ENCODE measurements at regions not wholly inside any gene's neighbourhood (a gene's known extent, or its start where the extent isn't known, plus 50 kb on each side); places are given as distances from the start of the nearest gene placed in this dataset.

GRCh38 chr10:28965937-28966336, 288.6 kb downstream of the BAMBI start:
- CTCF ChIA-PET (ENCODE audit: low intra/inter-chr PET ratio), result no interaction called here
- no peaks in the 10 kb centered on the region for H3K27me3 ChIP-seq (ENCODE audit: control insufficient read depth in 2 of 2, insufficient read depth in 2 of 2, low read length in 2 of 2)
- H3K36me3 ChIP-seq (ENCODE audit: control insufficient read depth, insufficient read depth, low read length), result no peaks in the 10 kb centered on the region
- H3K9ac ChIP-seq (ENCODE audit: insufficient read depth in 1 of 2, low read depth in 2 of 2, low read length in 2 of 2), result no peak overlapping the region
- POLR2A ChIA-PET, result interaction anchor here (0.6 kb wide), 1 partner anchor 219 kb away, joined by 3 read pairs; no protein-coding TSS in a partner anchor
- no peak overlapping the region for H3K4me3 ChIP-seq
- H4K20me1 ChIP-seq (replicated peaks; ENCODE audit: control insufficient read depth, insufficient read depth, low read length), result no peaks in the 10 kb centered on the region
- H3K9me1 ChIP-seq (ENCODE audit: control insufficient read depth, insufficient read depth, low read length), result no peaks in the 10 kb centered on the region
- no peak overlapping the region for H3K4me2 ChIP-seq (ENCODE audit: insufficient read depth, low read length)
- DNase-seq (ENCODE audit: extremely low read depth in 1 of 4, low spot score in 3 of 4), result no peak
- intact Hi-C loops (cut with micrococcal nuclease) (no loop called here), in situ Hi-C loops (cut with MboI) (no loop called here)
- no peaks in the 10 kb centered on the region for H3K4me1 ChIP-seq (replicated peaks in 1 of 2; ENCODE audit: control insufficient read depth in 2 of 2, insufficient read depth in 2 of 2, low read length in 2 of 2)
- no TSS peak for BruUV-seq (replicated peaks)
- no peak for FAIRE-seq
- H3K9me3 ChIP-seq (replicated peaks; ENCODE audit: control insufficient read depth, insufficient read depth, low read depth, low read length), result no peaks in the 10 kb centered on the region
- no peak overlapping the region for H2AFZ ChIP-seq (ENCODE audit: low read depth, low read length)
- no peak overlapping the region for H3K27ac ChIP-seq (ENCODE audit: extremely low read depth, low read depth, low read length)
- ATAC-seq, result no peak
- no peaks in the 10 kb centered on the region for H3K79me2 ChIP-seq (ENCODE audit: control insufficient read depth, insufficient read depth, low read length)
- WGBS (ENCODE audit: insufficient coverage, low coverage, missing lambda C conversion rate), result 54% methylated on average over 3 of the region's 3 CpGs
- TF ChIP-seq, protein P1, sequence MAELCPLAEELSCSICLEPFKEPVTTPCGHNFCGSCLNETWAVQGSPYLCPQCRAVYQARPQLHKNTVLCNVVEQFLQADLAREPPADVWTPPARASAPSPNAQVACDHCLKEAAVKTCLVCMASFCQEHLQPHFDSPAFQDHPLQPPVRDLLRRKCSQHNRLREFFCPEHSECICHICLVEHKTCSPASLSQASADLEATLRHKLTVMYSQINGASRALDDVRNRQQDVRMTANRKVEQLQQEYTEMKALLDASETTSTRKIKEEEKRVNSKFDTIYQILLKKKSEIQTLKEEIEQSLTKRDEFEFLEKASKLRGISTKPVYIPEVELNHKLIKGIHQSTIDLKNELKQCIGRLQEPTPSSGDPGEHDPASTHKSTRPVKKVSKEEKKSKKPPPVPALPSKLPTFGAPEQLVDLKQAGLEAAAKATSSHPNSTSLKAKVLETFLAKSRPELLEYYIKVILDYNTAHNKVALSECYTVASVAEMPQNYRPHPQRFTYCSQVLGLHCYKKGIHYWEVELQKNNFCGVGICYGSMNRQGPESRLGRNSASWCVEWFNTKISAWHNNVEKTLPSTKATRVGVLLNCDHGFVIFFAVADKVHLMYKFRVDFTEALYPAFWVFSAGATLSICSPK (IDR thresholded peaks at IDR 0.05; ENCODE audit: borderline replicate concordance), result no peak
- no peak for TF ChIP-seq ZNF134 (CRISPR knock-in tag; conservative IDR thresholded peaks at IDR 0.05)
- TF ChIP-seq FOXK2 (conservative IDR thresholded peaks at IDR 0.05 in 1 of 2, IDR thresholded peaks at IDR 0.05 in 1 of 2; ENCODE audit: low read depth in 2 of 2), result no peak
- TF ChIP-seq ZNF3 (CRISPR knock-in tag; IDR thresholded peaks at IDR 0.05), result no peak
- no peak for TF ChIP-seq MAFG (tag; conservative IDR thresholded peaks at IDR 0.05)
- TF ChIP-seq RNF219 (CRISPR knock-in tag; IDR thresholded peaks at IDR 0.05), result no peak
- no peak for TF ChIP-seq ZFP1 (CRISPR knock-in tag; IDR thresholded peaks at IDR 0.05)
- TF ChIP-seq COPS2 (conservative IDR thresholded peaks at IDR 0.05), result no peak
- no peak for TF ChIP-seq BCOR (IDR thresholded peaks at IDR 0.05)
- TF ChIP-seq PHF8 (IDR thresholded peaks at IDR 0.05; ENCODE audit: borderline replicate concordance, low read length), result no peak
- no peak for TF ChIP-seq CLOCK (CRISPR knock-in tag; IDR thresholded peaks at IDR 0.05; ENCODE audit: borderline replicate concordance)
- TF ChIP-seq, protein P2, sequence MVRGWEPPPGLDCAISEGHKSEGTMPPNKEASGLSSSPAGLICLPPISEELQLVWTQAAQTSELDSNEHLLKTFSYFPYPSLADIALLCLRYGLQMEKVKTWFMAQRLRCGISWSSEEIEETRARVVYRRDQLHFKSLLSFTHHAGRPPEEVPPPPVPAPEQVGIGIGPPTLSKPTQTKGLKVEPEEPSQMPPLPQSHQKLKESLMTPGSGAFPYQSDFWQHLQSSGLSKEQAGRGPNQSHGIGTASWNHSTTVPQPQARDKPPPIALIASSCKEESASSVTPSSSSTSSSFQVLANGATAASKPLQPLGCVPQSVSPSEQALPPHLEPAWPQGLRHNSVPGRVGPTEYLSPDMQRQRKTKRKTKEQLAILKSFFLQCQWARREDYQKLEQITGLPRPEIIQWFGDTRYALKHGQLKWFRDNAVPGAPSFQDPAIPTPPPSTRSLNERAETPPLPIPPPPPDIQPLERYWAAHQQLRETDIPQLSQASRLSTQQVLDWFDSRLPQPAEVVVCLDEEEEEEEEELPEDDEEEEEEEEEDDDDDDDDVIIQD (CRISPR knock-in tag; IDR thresholded peaks at IDR 0.05), result no peak
- TF ChIP-seq ZBTB7A (IDR thresholded peaks at IDR 0.05; ENCODE audit: borderline replicate concordance, control insufficient read depth, low read depth, low read length), result no peak
- TF ChIP-seq ZNF699 (CRISPR knock-in tag; IDR thresholded peaks at IDR 0.05; ENCODE audit: insufficient replicate concordance), result no peak
- TF ChIP-seq PTBP1 (IDR thresholded peaks at IDR 0.05; ENCODE audit: low read depth, low read length), result no peak
- TF ChIP-seq SMARCB1 (IDR thresholded peaks at IDR 0.05; ENCODE audit: insufficient read length, low read depth), result no peak
